HG02970 (cell line): ENCODE measurements at regions not wholly inside any gene's neighbourhood (a gene's known extent, or its start where the extent isn't known, plus 50 kb on each side); places are given as distances from the start of the nearest gene placed in this dataset.
A peak's percentile ranks its signal among the peaks of the same experiment; 100 is the strongest.

ENCODE experiments used
- ATAC-seq: cut with Tn5 transposase; IDR thresholded peaks from one replicate; pipeline ENCODE4 v1.9.1; 2021; ENCODE audit warnings: mild to moderate bottlenecking, moderate library complexity, moderate number of reproducible peaks; ENCODE audit not compliant: unreplicated experiment, low FRiP score

GRCh38 chrX:87727620-87728019, 210.0 kb downstream of the KLHL4 start:
- ATAC-seq, result no peak

GRCh38 chrX:87728024-87728423, 210.4 kb downstream of the KLHL4 start:
- ATAC-seq, result no peak

- no peak for ATAC-seq
Measured at GRCh38 chrX:87728459-87728858, 210.9 kb downstream of the KLHL4 start.

GRCh38 chrX:87732133-87732532, 214.5 kb downstream of the KLHL4 start:
- ATAC-seq, result no peak

- no peak for ATAC-seq
Measured at GRCh38 chrX:87736576-87736975, 219.0 kb downstream of the KLHL4 start.

GRCh38 chrX:87744391-87744790, 226.8 kb downstream of the KLHL4 start:
- no peak for ATAC-seq

GRCh38 chrX:87755493-87755892, 237.9 kb downstream of the KLHL4 start:
- no peak for ATAC-seq

GRCh38 chrX:87788976-87789375, 271.4 kb downstream of the KLHL4 start:
- ATAC-seq, result no peak

GRCh38 chrX:87798039-87798438, 280.4 kb downstream of the KLHL4 start:
- no peak for ATAC-seq

GRCh38 chrX:87805829-87806490, 288.4 kb downstream of the KLHL4 start:
- no peak for ATAC-seq

GRCh38 chrX:87808576-87809243, 291.1 kb downstream of the KLHL4 start:
- no peak for ATAC-seq

GRCh38 chrX:87813566-87813965, 296.0 kb downstream of the KLHL4 start:
- no peak for ATAC-seq

- ATAC-seq, result no peak
Measured at GRCh38 chrX:87846956-87847355, 329.4 kb downstream of the KLHL4 start.

- ATAC-seq, result no peak
Measured at GRCh38 chrX:87873347-87873941, 355.8 kb downstream of the KLHL4 start.

- ATAC-seq, result no peak
Measured at GRCh38 chrX:87874043-87874442, 356.4 kb downstream of the KLHL4 start.

- no peak for ATAC-seq
Measured at GRCh38 chrX:87878926-87879325, 361.3 kb downstream of the KLHL4 start.

- ATAC-seq, result no peak
Measured at GRCh38 chrX:87890437-87890836, 372.8 kb downstream of the KLHL4 start.

- ATAC-seq, result no peak
Measured at GRCh38 chrX:87895421-87895820, 377.8 kb downstream of the KLHL4 start.

GRCh38 chrX:87896057-87896456, 378.5 kb downstream of the KLHL4 start:
- ATAC-seq, result no peak

GRCh38 chrX:87900320-87900908, 382.8 kb downstream of the KLHL4 start:
- peak; percentile 58 for ATAC-seq

GRCh38 chrX:87901060-87901459, 383.5 kb downstream of the KLHL4 start:
- ATAC-seq, result no peak
